ENCODE measurements at regions not wholly inside any gene's neighbourhood (a gene's known extent, or its start where the extent isn't known, plus 50 kb on each side); places are given as distances from the start of the nearest gene placed in this dataset.
"Not testable (repeated sequence)": the region's sequence is repeated elsewhere in the genome, so short reads cannot be mapped to it uniquely, and the experiment has no call there.

GRCh38 chr1:78203410-78203982, 157.7 kb downstream of the GIPC2 start:
- not testable (repeated sequence) for DNase-seq (ENCODE audit: low read depth, low spot score)

DNA sequence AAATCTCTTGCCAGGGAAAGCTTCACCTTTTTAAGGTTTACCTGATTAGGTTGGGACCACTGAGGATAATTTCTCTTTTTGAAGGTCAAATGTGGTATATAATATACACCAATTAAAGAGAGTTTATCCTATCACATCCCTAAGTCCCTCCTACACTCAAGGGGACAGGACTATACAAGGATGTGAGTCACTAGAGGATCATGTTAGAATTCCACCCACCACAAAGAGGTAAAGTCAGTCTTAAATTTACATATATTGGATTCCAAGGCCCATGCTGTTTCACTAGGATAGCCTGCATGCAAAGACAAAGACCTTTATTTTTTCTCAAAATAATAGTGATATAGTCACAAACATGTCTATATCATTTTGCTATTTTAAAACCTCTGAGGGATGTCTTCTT, 164.4 kb downstream of the GIPC2 start:
- DNase-seq (ENCODE audit: low read depth, low spot score) = no peak

- DNase-seq (ENCODE audit: low read depth, low spot score) = no peak
Observed at GRCh38 chr1:78211483-78212092, 165.8 kb downstream of the GIPC2 start.

DNA sequence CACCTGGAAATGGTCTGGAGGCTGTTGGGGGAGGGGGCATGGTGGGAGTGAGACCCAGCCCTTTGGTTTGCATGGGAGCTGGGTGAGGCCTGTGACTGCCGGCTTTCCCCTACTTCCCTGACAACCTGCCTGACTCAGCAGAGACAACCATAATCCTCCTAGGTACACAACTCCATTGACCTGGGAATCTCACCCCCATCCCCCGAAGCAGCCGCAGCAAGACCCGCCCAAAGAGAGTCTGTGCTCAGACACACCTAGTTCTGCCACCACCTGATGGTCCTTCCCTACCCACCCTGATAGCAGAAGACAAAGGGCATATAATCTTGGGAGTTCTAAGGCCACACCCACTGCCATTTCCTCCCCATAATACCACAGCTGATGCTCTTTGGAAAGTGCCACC, 168.6 kb downstream of the GIPC2 start:
- no peak for DNase-seq (ENCODE audit: low read depth, low spot score)

DNA sequence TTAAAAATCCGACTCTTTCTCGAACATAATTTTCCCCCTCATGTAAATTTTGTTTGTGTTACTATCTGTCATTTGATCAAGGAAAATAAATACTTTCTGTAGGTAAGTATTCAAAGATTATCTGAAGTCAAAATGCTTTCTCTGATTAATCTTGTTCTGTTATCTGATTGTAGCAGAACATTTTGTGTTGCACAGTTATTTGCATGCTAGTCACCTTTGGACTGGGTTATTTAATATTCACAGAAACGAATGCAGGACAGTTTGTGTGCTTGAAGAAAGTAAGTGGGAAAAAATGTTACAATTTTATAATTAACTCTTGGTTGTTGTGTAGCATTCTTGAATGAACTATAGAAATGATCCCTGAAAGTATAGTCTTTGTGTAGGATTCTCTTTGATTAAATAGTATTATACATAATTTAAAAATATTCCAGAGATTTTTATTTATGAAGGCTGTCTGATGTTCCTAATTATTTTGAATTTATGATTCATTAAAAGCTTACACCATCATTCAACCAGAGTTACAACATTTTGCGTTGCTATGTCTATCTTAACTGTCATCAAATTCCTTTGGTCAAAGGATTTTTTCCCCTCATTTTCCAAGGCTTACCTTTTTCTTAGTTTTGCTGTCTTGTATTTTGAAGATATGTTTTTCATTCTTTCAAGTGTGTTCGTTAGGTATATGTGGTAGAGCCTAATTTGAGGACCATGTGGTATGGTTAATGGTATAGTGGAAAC, 176.6 kb downstream of the GIPC2 start:
- no peak for DNase-seq (ENCODE audit: low read depth, low spot score)

- no peak for DNase-seq (ENCODE audit: low read depth, low spot score)
Observed at GRCh38 chr1:78222960-78223358, 177.2 kb downstream of the GIPC2 start.

DNA sequence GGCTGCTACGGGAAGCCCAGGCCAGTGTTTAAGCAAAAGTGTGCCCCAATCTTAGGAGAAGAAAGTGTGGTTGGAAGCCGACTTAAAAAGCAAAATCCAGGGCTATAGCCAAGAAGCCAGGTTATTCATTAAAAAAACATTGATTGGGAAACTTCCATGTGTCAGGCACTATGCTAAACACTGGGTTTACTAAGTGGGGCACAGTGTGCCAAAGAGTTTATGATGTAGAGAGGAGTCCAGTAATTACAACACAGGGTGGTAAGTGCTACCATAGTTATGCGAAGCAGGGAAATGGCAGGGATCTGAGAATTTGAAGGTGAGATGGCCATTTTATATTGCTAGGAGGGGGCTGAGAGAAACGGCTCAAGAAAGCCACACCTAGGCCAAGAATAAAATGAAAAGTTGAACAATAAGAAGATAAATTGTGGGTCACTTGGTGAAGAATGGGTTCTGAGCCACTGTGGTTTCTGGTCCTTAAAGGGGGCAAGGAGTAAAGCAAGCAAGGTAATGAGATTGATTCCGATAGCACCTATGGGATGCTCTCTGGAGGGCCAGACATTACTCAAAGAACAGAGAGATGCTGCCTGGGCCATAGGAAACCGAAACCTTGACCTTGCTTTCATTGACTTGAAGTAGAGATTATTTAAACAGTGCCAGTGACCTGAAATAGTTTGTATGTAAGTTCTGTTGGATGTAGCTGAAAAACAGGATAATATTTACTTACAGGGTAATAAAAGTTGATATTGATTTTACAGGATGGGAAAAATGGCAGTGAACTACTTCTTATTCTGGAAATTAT, 177.8 kb downstream of the GIPC2 start:
- DNase-seq (ENCODE audit: low read depth, low spot score) = no peak

- DNase-seq (ENCODE audit: low read depth, low spot score) = no peak
Observed at GRCh38 chr1:78224246-78224785, 178.6 kb downstream of the GIPC2 start.

DNA sequence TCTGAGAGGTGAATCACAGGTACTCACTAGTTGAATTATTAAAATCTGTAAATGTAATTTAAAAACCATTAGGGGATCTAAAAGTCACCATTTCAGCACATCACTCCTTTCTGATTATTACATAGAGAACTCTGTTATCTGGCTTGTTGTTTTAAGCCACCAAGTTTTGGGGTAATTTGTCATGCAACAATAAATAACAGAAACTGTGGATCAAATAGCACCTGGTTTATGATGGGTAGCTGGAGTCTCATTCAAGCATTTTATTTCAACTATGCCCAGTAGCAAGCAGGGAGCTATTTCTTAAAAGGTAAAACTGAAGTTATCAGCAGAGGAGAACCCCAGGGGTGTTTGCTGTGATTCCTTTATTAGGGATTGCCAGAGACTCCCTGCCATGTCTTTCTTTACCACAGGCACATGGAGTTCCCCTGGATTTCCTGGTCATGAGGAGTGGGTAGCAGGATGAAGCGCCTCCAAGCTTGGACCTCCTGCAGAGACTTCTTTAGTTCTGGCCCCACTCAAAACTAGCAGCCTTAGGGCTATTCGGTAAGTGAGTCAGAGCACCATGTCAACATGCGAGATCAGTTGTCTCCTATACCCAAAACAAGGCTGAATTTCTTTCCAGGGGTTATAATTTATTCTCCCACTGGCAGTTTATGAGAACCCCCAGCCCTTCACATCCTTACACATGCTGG, 179.2 kb downstream of the GIPC2 start:
- DNase-seq (ENCODE audit: low read depth, low spot score) = no peak

GRCh38 chr1:78226784-78227183, 181.0 kb downstream of the GIPC2 start:
- no peak for DNase-seq (ENCODE audit: low read depth, low spot score)

- no peak for DNase-seq (ENCODE audit: low read depth, low spot score)
Observed at GRCh38 chr1:78227705-78228635, 182.2 kb downstream of the GIPC2 start.

DNA sequence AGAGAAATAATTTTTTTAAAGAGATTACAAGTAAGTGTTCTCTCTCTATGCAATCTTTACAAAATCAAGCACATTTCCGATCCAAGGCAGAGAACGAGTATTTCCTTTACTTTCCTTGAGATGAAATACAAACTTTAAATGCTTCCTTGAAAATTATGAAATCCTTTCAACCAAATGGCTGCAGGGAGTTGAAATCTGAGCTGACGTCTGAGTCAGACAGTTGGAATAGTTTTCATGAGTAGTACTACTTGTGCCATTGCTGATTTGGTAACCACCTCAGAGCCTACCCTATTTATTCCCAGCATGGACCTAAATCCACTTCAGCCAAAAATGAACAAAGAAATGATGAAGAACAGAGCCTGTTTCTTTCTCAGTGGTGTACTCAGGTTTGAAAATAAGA, 183.6 kb downstream of the GIPC2 start:
- no peak for DNase-seq (ENCODE audit: low read depth, low spot score)

GRCh38 chr1:78231477-78231876, 185.7 kb downstream of the GIPC2 start:
- DNase-seq (ENCODE audit: low read depth, low spot score) = no peak

DNA sequence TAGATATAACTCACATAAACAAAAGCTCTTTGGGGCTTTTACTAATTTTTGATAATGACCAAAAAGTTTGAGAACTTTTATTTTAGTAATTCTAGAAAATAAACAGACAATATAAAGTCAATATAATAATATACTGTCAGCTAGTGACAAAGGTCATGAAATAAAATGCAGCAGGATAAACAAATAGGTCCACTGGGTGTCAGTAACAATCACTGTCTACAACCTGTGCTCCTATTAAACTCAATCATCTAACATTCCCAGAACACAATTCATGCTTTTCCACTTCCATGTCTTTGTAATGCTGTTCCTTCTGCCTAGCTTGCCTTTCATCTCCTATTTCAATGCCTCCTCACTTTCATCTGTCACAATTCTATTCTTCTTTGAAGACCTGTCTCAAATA, 186.1 kb downstream of the GIPC2 start:
- no peak for DNase-seq (ENCODE audit: low read depth, low spot score)

GRCh38 chr1:78232630-78233029, 186.9 kb downstream of the GIPC2 start:
- no peak for DNase-seq (ENCODE audit: low read depth, low spot score)

DNA sequence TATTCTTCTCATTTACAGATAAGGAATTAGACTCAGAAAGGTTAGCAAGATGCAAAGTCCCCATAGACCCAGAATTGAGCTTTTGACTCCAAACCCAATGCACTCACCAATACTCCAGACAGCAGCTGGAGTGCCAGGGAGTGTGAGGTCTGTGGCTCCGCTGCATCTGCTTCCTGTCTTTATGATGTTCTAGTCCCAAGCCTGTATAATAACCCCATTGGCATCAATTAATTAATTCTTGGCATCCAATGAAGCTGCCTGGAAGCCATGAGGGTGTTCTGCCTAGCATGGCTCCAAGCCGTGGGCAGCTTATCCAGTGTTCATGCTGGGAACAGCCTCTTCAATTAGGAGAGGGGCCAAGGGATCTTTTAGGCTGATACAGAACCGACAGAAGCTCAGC, 188.7 kb downstream of the GIPC2 start:
- no peak for DNase-seq (ENCODE audit: low read depth, low spot score)

DNA sequence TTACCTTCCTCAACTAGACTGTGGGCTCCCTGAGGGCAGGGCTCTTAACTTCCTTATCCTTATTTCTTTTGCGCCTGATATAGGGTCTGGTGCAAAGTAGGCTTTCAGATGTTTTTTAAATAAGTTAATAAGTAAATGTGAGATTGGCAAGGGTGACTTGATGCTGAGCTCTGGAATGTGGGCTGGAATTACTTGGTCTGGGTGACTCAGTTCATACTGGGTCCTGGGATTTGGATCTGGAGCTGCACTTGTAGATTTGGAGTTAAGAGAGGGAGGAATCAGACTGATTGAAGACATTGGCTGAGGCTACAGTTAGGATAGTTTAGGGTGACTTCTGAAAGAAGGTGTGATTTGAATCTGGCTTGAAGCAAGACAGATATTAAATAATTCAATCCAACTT, 190.9 kb downstream of the GIPC2 start:
- no peak for DNase-seq (ENCODE audit: low read depth, low spot score)

- peak; percentile 54 for DNase-seq (ENCODE audit: low read depth, low spot score)
Observed at GRCh38 chr1:78237364-78237916, 191.7 kb downstream of the GIPC2 start.

GRCh38 chr1:78240191-78240590, 194.4 kb downstream of the GIPC2 start:
- no peak for DNase-seq (ENCODE audit: low read depth, low spot score)

DNA sequence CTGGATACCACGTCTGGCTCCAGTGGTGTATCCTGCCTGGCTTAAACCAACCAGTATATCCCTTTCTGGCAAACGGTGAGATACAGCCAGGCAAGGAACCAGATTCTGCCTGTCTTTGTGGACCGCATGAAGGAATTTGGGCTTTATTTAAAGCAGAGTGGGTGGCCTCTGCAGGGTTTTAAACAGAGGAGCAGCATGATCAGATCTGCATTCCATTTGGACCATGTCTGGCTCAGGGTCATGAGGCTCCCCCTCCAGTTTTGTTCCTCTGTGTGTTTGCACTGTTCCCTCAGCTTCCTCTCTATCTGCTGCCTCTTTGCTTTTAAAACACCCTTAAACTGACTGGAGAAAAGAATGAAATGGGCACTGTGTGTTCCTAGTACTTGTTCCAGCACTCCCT, 195.0 kb downstream of the GIPC2 start:
- DNase-seq (ENCODE audit: low read depth, low spot score) = no peak

All from iPS DF 19.7 (cell line).